CD4-positive, alpha-beta memory T cell (primary cell): ENCODE measurements at regions not wholly inside any gene's neighbourhood (a gene's known extent, or its start where the extent isn't known, plus 50 kb on each side); places are given as distances from the start of the nearest gene placed in this dataset.
"Not testable (repeated sequence)": the region's sequence is repeated elsewhere in the genome, so short reads cannot be mapped to it uniquely, and the experiment has no call there.

ENCODE experiments used
- CTCF ChIA-PET: fragments of 350-600 bp; sonication (Branson Sonifier 250); formaldehyde crosslinking; loops from one replicate; lab custom pipeline; 2021; ENCODE audit warnings: inconsistent platforms; ENCODE audit not compliant: partially characterized antibody; lab: Charles Lee
- POLR2A ChIA-PET: fragments of 350-600 bp; sonication (Branson Sonifier 250); formaldehyde crosslinking; loops from one replicate; lab custom pipeline; 2021; ENCODE audit not compliant: partially characterized antibody; lab: Charles Lee
- DNase-seq, 5 donors: peaks; one replicate each; pipeline versions ENCODE4 v3.0.0 to v3.0.0-alpha.2; 2020 to 2022; ENCODE audit warnings: mixed read lengths in 1 of 5
- H3K27ac ChIP-seq: one replicate; pipeline ENCODE4 v1.7.0; 2013; ENCODE audit warnings: low read depth, low read length
- H3K27me3 ChIP-seq: 2 replicates; pipeline ENCODE4 v1.7.0; 2013; ENCODE audit warnings: mild to moderate bottlenecking, low read length, moderate library complexity; ENCODE audit not compliant: insufficient read depth
- H3K36me3 ChIP-seq: 2 replicates; pipeline ENCODE4 v1.7.0; 2013; ENCODE audit warnings: mild to moderate bottlenecking, low read length, moderate library complexity; ENCODE audit not compliant: insufficient read depth
- H3K4me1 ChIP-seq: 2 replicates; pipeline ENCODE4 v1.7.0; 2013; ENCODE audit warnings: mild to moderate bottlenecking, low read length, moderate library complexity; ENCODE audit not compliant: insufficient read depth
- H3K4me3 ChIP-seq, 2 donors: one replicate each; pipeline ENCODE4 v1.7.0; 2013; ENCODE audit warnings: low read length in 2 of 2, mild to moderate bottlenecking in 1 of 2
- H3K9me3 ChIP-seq, 2 donors: one replicate each; pipeline ENCODE4 v1.7.0; 2013; ENCODE audit warnings: low read length in 2 of 2, control low read depth in 1 of 2; ENCODE audit not compliant: control insufficient read depth in 1 of 2
- H3K27ac Mint-ChIP-seq, 7 donors: one replicate each; pipeline ENCODE4 v1.8.0; 2020 to 2021; ENCODE audit warnings: mixed read lengths in 7 of 7, mild to moderate bottlenecking in 6 of 7, inconsistent platforms in 3 of 7, moderate library complexity in 3 of 7
- H3K27me3 Mint-ChIP-seq, 2 donors: one replicate each; pipeline ENCODE4 v1.8.0; 2020 to 2021; ENCODE audit warnings: mixed read lengths in 2 of 2
- H3K36me3 Mint-ChIP-seq, 2 donors: one replicate each; pipeline ENCODE4 v1.8.0; 2020 to 2021; ENCODE audit warnings: mixed read lengths in 2 of 2, inconsistent platforms in 1 of 2, mild to moderate bottlenecking in 1 of 2
- H3K4me1 Mint-ChIP-seq, 4 donors: one replicate each; pipeline ENCODE4 v1.8.0; 2020 to 2021; ENCODE audit warnings: mixed read lengths in 4 of 4, mild to moderate bottlenecking in 1 of 4
- H3K4me3 Mint-ChIP-seq, 8 donors: one replicate each; pipeline ENCODE4 v1.8.0; 2020 to 2021; ENCODE audit warnings: mixed read lengths in 8 of 8, mild to moderate bottlenecking in 7 of 8, moderate library complexity in 6 of 8, inconsistent platforms in 3 of 8
- H3K9me3 Mint-ChIP-seq, 8 donors: one replicate each; pipeline ENCODE4 v1.8.0; 2020 to 2021; ENCODE audit warnings: mixed read lengths in 8 of 8, mild to moderate bottlenecking in 5 of 8, inconsistent platforms in 3 of 8, moderate library complexity in 1 of 8
- intact Hi-C: fragments of 100-400 bp; cut with micrococcal nuclease; formaldehyde crosslinking; loops from one replicate; pipeline ENCODE4 v1.15.1; 2023

GRCh38 chrX:6946168-6946567, 201.3 kb upstream of the STS start:
- Mint-ChIP-seq H3K9me3 (peaks cover 0 to 4% (median 2%) of the 10 kb centered on the region in 8 donors), H3K27me3 (no peaks in the 10 kb centered on the region), H3K27ac (no peak overlapping the region), H3K36me3 (no peaks in the 10 kb centered on the region), H3K4me3 (no peak overlapping the region), H3K4me1 (no peaks in the 10 kb centered on the region)
- DNase-seq: no peak
- intact Hi-C loops: no loop called here
- Histone ChIP-seq H3K4me1 (no peaks in the 10 kb centered on the region), H3K9me3 (no peaks in the 10 kb centered on the region), H3K36me3 (no peaks in the 10 kb centered on the region), H3K27me3 (no peaks in the 10 kb centered on the region), H3K4me3 (no peak overlapping the region), H3K27ac (no peak overlapping the region)
- CTCF ChIA-PET: no interaction called here
- POLR2A ChIA-PET: no interaction called here

- H3K4me3 ChIP-seq: no peak overlapping the region
- Mint-ChIP-seq H3K27ac (no peak overlapping the region), H3K36me3 (no peaks in the 10 kb centered on the region), H3K9me3 (peaks cover 0 to 4% (median 0%) of the 10 kb centered on the region in 8 donors), H3K4me1 (no peaks in the 10 kb centered on the region), H3K27me3 (no peaks in the 10 kb centered on the region), H3K4me3 (no peak overlapping the region)
- DNase-seq: no peak
- H3K27ac ChIP-seq: no peak overlapping the region
- no peaks in the 10 kb centered on the region for H3K27me3 ChIP-seq
- intact Hi-C loops: no loop called here
- CTCF ChIA-PET: no interaction called here
- POLR2A ChIA-PET: no interaction called here
- H3K4me1 ChIP-seq: no peaks in the 10 kb centered on the region
- H3K9me3 ChIP-seq: no peaks in the 10 kb centered on the region
- H3K36me3 ChIP-seq: no peaks in the 10 kb centered on the region
Measured at GRCh38 chrX:6941041-6941440, 206.5 kb upstream of the STS start.

- H3K27me3 ChIP-seq, DNase-seq, H3K4me1 Mint-ChIP-seq, intact Hi-C loops, H3K4me3 ChIP-seq, H3K36me3 ChIP-seq, H3K9me3 ChIP-seq, CTCF ChIA-PET, H3K27ac ChIP-seq, H3K4me1 ChIP-seq, H3K27ac Mint-ChIP-seq, H3K4me3 Mint-ChIP-seq, POLR2A ChIA-PET, H3K27me3 Mint-ChIP-seq, H3K36me3 Mint-ChIP-seq: not testable (repeated sequence)
- H3K9me3 Mint-ChIP-seq: peaks cover 0 to 16% (median 3%) of the 10 kb centered on the region in 8 donors
Measured at GRCh38 chrX:6932942-6933341, 214.6 kb upstream of the STS start.

GRCh38 chrX:6930307-6930849, 217.1 kb upstream of the STS start:
- no peak for DNase-seq
- Histone ChIP-seq H3K36me3 (no peaks in the 10 kb centered on the region), H3K9me3 (no peaks in the 10 kb centered on the region), H3K4me1 (no peaks in the 10 kb centered on the region), H3K27me3 (no peaks in the 10 kb centered on the region), H3K4me3 (no peak overlapping the region), H3K27ac (no peak overlapping the region)
- no peaks in the 10 kb centered on the region for H3K27me3 Mint-ChIP-seq
- ChIA-PET POLR2A (no interaction called here), CTCF (no interaction called here)
- H3K4me3 Mint-ChIP-seq: no peak overlapping the region
- H3K9me3 Mint-ChIP-seq: peaks cover 0 to 19% (median 3%) of the 10 kb centered on the region in 8 donors
- no peak overlapping the region for H3K27ac Mint-ChIP-seq
- H3K4me1 Mint-ChIP-seq: no peaks in the 10 kb centered on the region
- peaks cover 1 to 4% of the 10 kb centered on the region in 2 donors for H3K36me3 Mint-ChIP-seq
- intact Hi-C loops: no loop called here

GRCh38 chrX:6924443-6925077, 223.0 kb upstream of the STS start:
- Mint-ChIP-seq H3K4me3 (no peak overlapping the region), H3K27me3 (no peaks in the 10 kb centered on the region), H3K4me1 (no peaks in the 10 kb centered on the region), H3K36me3 (peaks cover 0 to 1% of the 10 kb centered on the region in 2 donors), H3K27ac (no peak overlapping the region), H3K9me3 (peaks cover 0 to 6% (median 0%) of the 10 kb centered on the region in 8 donors)
- no peaks in the 10 kb centered on the region for H3K27me3 ChIP-seq
- no peaks in the 10 kb centered on the region for H3K9me3 ChIP-seq
- intact Hi-C loops: no loop called here
- no peak overlapping the region for H3K27ac ChIP-seq
- no peak for DNase-seq
- no peaks in the 10 kb centered on the region for H3K36me3 ChIP-seq
- no peak overlapping the region for H3K4me3 ChIP-seq
- ChIA-PET CTCF (no interaction called here), POLR2A (no interaction called here)
- no peaks in the 10 kb centered on the region for H3K4me1 ChIP-seq

- Histone ChIP-seq H3K27me3 (no peaks in the 10 kb centered on the region), H3K4me1 (no peaks in the 10 kb centered on the region), H3K36me3 (no peaks in the 10 kb centered on the region), H3K4me3 (no peak overlapping the region), H3K9me3 (no peaks in the 10 kb centered on the region), H3K27ac (no peak overlapping the region)
- no peak overlapping the region for H3K4me3 Mint-ChIP-seq
- CTCF ChIA-PET: no interaction called here
- H3K36me3 Mint-ChIP-seq: no peaks in the 10 kb centered on the region
- H3K27me3 Mint-ChIP-seq: no peaks in the 10 kb centered on the region
- POLR2A ChIA-PET: no interaction called here
- no peak overlapping the region for H3K27ac Mint-ChIP-seq
- no peaks in the 10 kb centered on the region for H3K4me1 Mint-ChIP-seq
- peaks cover 0 to 3% (median 0%) of the 10 kb centered on the region in 8 donors for H3K9me3 Mint-ChIP-seq
- no peak for DNase-seq
- intact Hi-C loops: no loop called here
Measured at GRCh38 chrX:6917666-6918065, 229.8 kb upstream of the STS start.

GRCh38 chrX:6910218-6910617, 237.3 kb upstream of the STS start:
- no peaks in the 10 kb centered on the region for H3K9me3 ChIP-seq
- H3K4me1 Mint-ChIP-seq: no peaks in the 10 kb centered on the region
- H3K27me3 Mint-ChIP-seq: no peaks in the 10 kb centered on the region
- ChIA-PET POLR2A (no interaction called here), CTCF (no interaction called here)
- H3K9me3 Mint-ChIP-seq: no peaks in the 10 kb centered on the region
- H3K4me3 ChIP-seq: no peak overlapping the region
- intact Hi-C loops: no loop called here
- DNase-seq: no peak
- H3K4me1 ChIP-seq: no peaks in the 10 kb centered on the region
- no peak overlapping the region for H3K4me3 Mint-ChIP-seq
- no peaks in the 10 kb centered on the region for H3K36me3 ChIP-seq
- H3K27ac Mint-ChIP-seq: no peak overlapping the region
- H3K27ac ChIP-seq: no peak overlapping the region
- no peaks in the 10 kb centered on the region for H3K27me3 ChIP-seq
- H3K36me3 Mint-ChIP-seq: no peaks in the 10 kb centered on the region
